ENCODE measurements at regions not wholly inside any gene's neighbourhood (a gene's known extent, or its start where the extent isn't known, plus 50 kb on each side); places are given as distances from the start of the nearest gene placed in this dataset.

DNA sequence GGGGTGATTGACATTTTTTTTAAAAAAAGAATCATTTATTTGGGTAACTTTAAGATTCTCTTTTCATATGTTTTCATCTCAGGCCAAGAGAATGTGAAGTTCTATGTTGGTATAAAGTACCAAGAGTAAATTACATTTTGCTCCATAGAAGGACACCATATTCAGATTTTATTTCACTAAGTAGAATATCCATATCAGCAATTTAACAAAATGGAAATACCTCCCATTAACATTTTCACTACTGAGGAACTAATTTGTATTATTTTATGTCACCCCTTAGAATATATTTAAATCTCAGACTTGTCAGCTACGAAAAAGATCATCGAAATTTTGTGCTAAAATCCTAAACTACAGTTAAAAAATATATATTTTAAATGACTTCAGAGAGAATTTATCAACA lies 274.3 kb downstream of the SEMA3D start (continued):
- TF ChIP-seq MEF2A (IDR thresholded peaks at IDR 0.05; ENCODE audit: borderline replicate concordance, low read depth) (no peak), POLR2AphosphoS5 (IDR thresholded peaks at IDR 0.05; ENCODE audit: low read depth, low read length) (no peak)
- TF ChIP-seq, protein P1, sequence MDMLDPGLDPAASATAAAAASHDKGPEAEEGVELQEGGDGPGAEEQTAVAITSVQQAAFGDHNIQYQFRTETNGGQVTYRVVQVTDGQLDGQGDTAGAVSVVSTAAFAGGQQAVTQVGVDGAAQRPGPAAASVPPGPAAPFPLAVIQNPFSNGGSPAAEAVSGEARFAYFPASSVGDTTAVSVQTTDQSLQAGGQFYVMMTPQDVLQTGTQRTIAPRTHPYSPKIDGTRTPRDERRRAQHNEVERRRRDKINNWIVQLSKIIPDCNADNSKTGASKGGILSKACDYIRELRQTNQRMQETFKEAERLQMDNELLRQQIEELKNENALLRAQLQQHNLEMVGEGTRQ (IDR thresholded peaks at IDR 0.05; ENCODE audit: borderline replicate concordance, low read depth, low read length), result no peak

DNA sequence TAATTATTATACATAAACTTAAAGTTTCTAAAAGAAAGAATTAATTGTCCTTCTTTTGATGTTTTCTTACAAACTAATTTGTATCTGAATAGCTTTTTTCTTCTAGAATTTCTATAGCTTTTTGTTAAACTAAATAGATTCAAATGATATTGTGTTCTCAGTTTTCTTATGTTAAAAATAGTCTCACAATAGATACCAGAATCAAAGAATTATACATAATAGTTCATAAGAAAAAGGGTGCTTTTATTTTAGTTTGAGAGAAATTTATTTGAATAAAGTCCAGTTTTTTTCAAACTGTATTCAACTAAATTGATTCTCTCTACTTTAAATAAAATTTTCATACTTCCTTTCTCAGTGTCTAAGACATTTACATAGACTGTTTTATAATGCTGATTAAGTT lies 274.8 kb downstream of the SEMA3D start:
- POLR2A ChIA-PET, result no interaction called here

DNA sequence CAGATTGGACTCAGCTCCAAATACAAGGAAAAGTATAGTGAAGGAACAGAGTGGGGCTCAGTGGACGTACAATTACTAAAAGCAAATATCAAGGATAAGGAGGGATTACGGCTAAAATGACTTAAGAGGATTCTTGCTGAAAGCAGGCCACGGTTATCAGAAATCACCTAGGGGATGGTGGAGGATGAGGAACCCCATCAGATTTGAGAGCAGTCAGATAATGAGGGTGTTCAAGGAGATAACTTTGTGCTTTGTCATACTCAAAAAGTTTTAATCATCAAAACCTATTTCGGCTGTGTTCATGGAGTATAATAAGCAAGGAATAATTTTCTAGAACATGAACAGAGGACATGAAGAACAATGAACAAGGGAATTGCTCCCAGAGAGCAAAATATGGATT lies 275.8 kb downstream of the SEMA3D start:
- no peaks in the 10 kb centered on the region for H3F3A ChIP-seq (replicated peaks; ENCODE audit: insufficient read depth)
- no peaks in the 10 kb centered on the region; a peak in 1 of 4 replicates for H3K4me1 ChIP-seq (ENCODE audit: control insufficient read depth in 1 of 2, insufficient read depth in 2 of 2, low read depth in 1 of 2, low read length in 1 of 2)
- no peaks in the 10 kb centered on the region for H3K27me3 ChIP-seq (ENCODE audit: insufficient read depth)
- no peaks in the 10 kb centered on the region for H3K9me2 ChIP-seq
- ChIA-PET POLR2A (no interaction called here), CTCF (no interaction called here)
- no peak overlapping the region for H3K27ac ChIP-seq (ENCODE audit: low read depth in 2 of 2, low read length in 1 of 2)
- no peaks in the 10 kb centered on the region for H3K79me2 ChIP-seq (ENCODE audit: insufficient read depth)
- no peaks in the 10 kb centered on the region for H4K20me1 ChIP-seq (ENCODE audit: insufficient read depth)
- 95% methylated on average over 4 of the region's 4 CpGs for WGBS (ENCODE audit: low lambda C conversion rate)
- H3K9ac ChIP-seq, result no peak overlapping the region
- no peaks in the 10 kb centered on the region for H3K36me3 ChIP-seq (replicated peaks in 1 of 2; ENCODE audit: control insufficient read depth in 1 of 2, insufficient read depth in 2 of 2, low read length in 1 of 2)
- no peaks in the 10 kb centered on the region for H3K9me3 ChIP-seq
- no peak overlapping the region for H2AFZ ChIP-seq (ENCODE audit: low read depth)
- no peak for DNase-seq
- no peak overlapping the region for H3K4me2 ChIP-seq
- H3K4me3 ChIP-seq (ENCODE audit: low read depth in 2 of 2, low read length in 1 of 2), result no peak overlapping the region
- TF ChIP-seq FOSL2 (IDR thresholded peaks at IDR 0.05; ENCODE audit: borderline replicate concordance, low read depth) (no peak), POLR2AphosphoS5 (IDR thresholded peaks at IDR 0.05; ENCODE audit: low read depth, low read length) (no peak), MEF2A (IDR thresholded peaks at IDR 0.05; ENCODE audit: borderline replicate concordance, low read depth) (no peak), RXRA (IDR thresholded peaks at IDR 0.05; ENCODE audit: borderline replicate concordance, low read depth) (no peak), TCF12 (IDR thresholded peaks at IDR 0.05) (no peak), RCOR1 (IDR thresholded peaks at IDR 0.05; ENCODE audit: low read length) (no peak), EP300 (IDR thresholded peaks at IDR 0.05; ENCODE audit: borderline replicate concordance in 1 of 2, low read depth in 1 of 2, low read length in 1 of 2) (no peak), CHD2 (IDR thresholded peaks at IDR 0.05; ENCODE audit: low read length, partially characterized antibody) (no peak), YY1 (IDR thresholded peaks at IDR 0.05; ENCODE audit: low read depth) (no peak), MXI1 (IDR thresholded peaks at IDR 0.05; ENCODE audit: low read depth, low read length) (no peak), FOXJ3 (CRISPR knock-in tag; IDR thresholded peaks at IDR 0.05) (no peak), EZH2phosphoT487 (IDR thresholded peaks at IDR 0.05; ENCODE audit: borderline replicate concordance, low read depth) (no peak), ELF1 (IDR thresholded peaks at IDR 0.05) (no peak)
- TF ChIP-seq, protein P2, sequence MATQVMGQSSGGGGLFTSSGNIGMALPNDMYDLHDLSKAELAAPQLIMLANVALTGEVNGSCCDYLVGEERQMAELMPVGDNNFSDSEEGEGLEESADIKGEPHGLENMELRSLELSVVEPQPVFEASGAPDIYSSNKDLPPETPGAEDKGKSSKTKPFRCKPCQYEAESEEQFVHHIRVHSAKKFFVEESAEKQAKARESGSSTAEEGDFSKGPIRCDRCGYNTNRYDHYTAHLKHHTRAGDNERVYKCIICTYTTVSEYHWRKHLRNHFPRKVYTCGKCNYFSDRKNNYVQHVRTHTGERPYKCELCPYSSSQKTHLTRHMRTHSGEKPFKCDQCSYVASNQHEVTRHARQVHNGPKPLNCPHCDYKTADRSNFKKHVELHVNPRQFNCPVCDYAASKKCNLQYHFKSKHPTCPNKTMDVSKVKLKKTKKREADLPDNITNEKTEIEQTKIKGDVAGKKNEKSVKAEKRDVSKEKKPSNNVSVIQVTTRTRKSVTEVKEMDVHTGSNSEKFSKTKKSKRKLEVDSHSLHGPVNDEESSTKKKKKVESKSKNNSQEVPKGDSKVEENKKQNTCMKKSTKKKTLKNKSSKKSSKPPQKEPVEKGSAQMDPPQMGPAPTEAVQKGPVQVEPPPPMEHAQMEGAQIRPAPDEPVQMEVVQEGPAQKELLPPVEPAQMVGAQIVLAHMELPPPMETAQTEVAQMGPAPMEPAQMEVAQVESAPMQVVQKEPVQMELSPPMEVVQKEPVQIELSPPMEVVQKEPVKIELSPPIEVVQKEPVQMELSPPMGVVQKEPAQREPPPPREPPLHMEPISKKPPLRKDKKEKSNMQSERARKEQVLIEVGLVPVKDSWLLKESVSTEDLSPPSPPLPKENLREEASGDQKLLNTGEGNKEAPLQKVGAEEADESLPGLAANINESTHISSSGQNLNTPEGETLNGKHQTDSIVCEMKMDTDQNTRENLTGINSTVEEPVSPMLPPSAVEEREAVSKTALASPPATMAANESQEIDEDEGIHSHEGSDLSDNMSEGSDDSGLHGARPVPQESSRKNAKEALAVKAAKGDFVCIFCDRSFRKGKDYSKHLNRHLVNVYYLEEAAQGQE (IDR thresholded peaks at IDR 0.05; ENCODE audit: low read depth, low read length), result no peak
- TF ChIP-seq, protein P3, sequence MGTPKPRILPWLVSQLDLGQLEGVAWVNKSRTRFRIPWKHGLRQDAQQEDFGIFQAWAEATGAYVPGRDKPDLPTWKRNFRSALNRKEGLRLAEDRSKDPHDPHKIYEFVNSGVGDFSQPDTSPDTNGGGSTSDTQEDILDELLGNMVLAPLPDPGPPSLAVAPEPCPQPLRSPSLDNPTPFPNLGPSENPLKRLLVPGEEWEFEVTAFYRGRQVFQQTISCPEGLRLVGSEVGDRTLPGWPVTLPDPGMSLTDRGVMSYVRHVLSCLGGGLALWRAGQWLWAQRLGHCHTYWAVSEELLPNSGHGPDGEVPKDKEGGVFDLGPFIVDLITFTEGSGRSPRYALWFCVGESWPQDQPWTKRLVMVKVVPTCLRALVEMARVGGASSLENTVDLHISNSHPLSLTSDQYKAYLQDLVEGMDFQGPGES (IDR thresholded peaks at IDR 0.05; ENCODE audit: low read depth, low read length), result no peak

More for the DNA sequence above, 274.8 kb downstream of the SEMA3D start:
- no peaks in the 10 kb centered on the region for H3K27me3 ChIP-seq (ENCODE audit: insufficient read depth)
- H4K20me1 ChIP-seq (ENCODE audit: insufficient read depth), result no peaks in the 10 kb centered on the region
- H3K79me2 ChIP-seq (ENCODE audit: insufficient read depth), result no peaks in the 10 kb centered on the region
- H3K9me3 ChIP-seq, result no peaks in the 10 kb centered on the region
- no peak for DNase-seq
- H3K4me1 ChIP-seq (ENCODE audit: control insufficient read depth in 1 of 2, insufficient read depth in 2 of 2, low read depth in 1 of 2, low read length in 1 of 2), result no peaks in the 10 kb centered on the region; a peak in 1 of 4 replicates
- H3F3A ChIP-seq (replicated peaks; ENCODE audit: insufficient read depth), result no peaks in the 10 kb centered on the region
- H3K4me3 ChIP-seq (ENCODE audit: low read depth in 2 of 2, low read length in 1 of 2), result no peak overlapping the region
- no peaks in the 10 kb centered on the region for H3K36me3 ChIP-seq (replicated peaks in 1 of 2; ENCODE audit: control insufficient read depth in 1 of 2, insufficient read depth in 2 of 2, low read length in 1 of 2)
- no peak overlapping the region for H3K9ac ChIP-seq
- CTCF ChIA-PET, result interaction anchor here (0.8 kb wide), 1 partner anchor 976 kb away, joined by 3 read pairs; no protein-coding TSS in a partner anchor
- no peak overlapping the region; the same call in 1 of the 2 replicates for H2AFZ ChIP-seq (ENCODE audit: low read depth)
- H3K27ac ChIP-seq (ENCODE audit: low read depth in 2 of 2, low read length in 1 of 2), result no peak overlapping the region
- H3K4me2 ChIP-seq, result no peak overlapping the region
- TF ChIP-seq CHD2 (IDR thresholded peaks at IDR 0.05; ENCODE audit: low read length, partially characterized antibody) (no peak), NRF1 (IDR thresholded peaks at IDR 0.05; ENCODE audit: low read depth, low read length) (no peak), FOXM1 (IDR thresholded peaks at IDR 0.05; ENCODE audit: low read depth) (no peak), NFIC (IDR thresholded peaks at IDR 0.05; ENCODE audit: borderline replicate concordance) (no peak), RFX5 (IDR thresholded peaks at IDR 0.05; ENCODE audit: low read length) (no peak), TCF12 (IDR thresholded peaks at IDR 0.05) (no peak), SMC3 (IDR thresholded peaks at IDR 0.05; ENCODE audit: low read depth, low read length) (no peak), YY1 (IDR thresholded peaks at IDR 0.05; ENCODE audit: low read depth) (no peak), ELF1 (IDR thresholded peaks at IDR 0.05) (no peak), SIN3A (IDR thresholded peaks at IDR 0.05; ENCODE audit: borderline replicate concordance, low read depth, low read length) (no peak), FOSL2 (IDR thresholded peaks at IDR 0.05; ENCODE audit: borderline replicate concordance, low read depth) (no peak)
- TF ChIP-seq, protein P1 (IDR thresholded peaks at IDR 0.05; ENCODE audit: borderline replicate concordance, low read depth, low read length), result no peak
- H3K9me2 ChIP-seq, result no peaks in the 10 kb centered on the region
